ENCODE measurements at regions not wholly inside any gene's neighbourhood (a gene's known extent, or its start where the extent isn't known, plus 50 kb on each side); places are given as distances from the start of the nearest gene placed in this dataset.

- H3K27me3 ChIP-seq (ENCODE audit: control insufficient read depth, insufficient read depth, low read length), result no peaks in the 10 kb centered on the region
- H3K4ac ChIP-seq (ENCODE audit: low read depth, low read length), result no peak overlapping the region
- ChIA-PET POLR2A (ENCODE audit: unreplicated experiment) (no interaction called here), CTCF (no interaction called here)
- H4K91ac ChIP-seq (ENCODE audit: insufficient read depth, low read depth, low read length), result no peak overlapping the region
- no peak overlapping the region for H4K8ac ChIP-seq (ENCODE audit: low read depth in 2 of 2, low read length in 2 of 2)
- dilution Hi-C loops (cut with HindIII; ENCODE audit: low sequenced_read_pairs, unreplicated experiment), result no loop called here
- DNase-seq (no peak), ATAC-seq (ENCODE audit: low read depth) (no peak)
- no peak overlapping the region for H3K9ac ChIP-seq (ENCODE audit: low read depth, low read length)
- H3K23ac ChIP-seq (ENCODE audit: low read depth, low read length), result no peak overlapping the region
- no peak overlapping the region for H3K56ac ChIP-seq (ENCODE audit: extremely low read depth, insufficient read depth, low read length)
- H3K18ac ChIP-seq (ENCODE audit: low read depth, low read length), result no peak overlapping the region
- H3K79me1 ChIP-seq (ENCODE audit: low read depth in 1 of 2, low read length in 2 of 2), result no peaks in the 10 kb centered on the region
- TF ChIP-seq FOS (IDR thresholded peaks at IDR 0.05; ENCODE audit: low read depth, low read length) (no peak), CTCF (conservative IDR thresholded peaks at IDR 0.05; ENCODE audit: low read depth, low read length) (no peak), SMC3 (IDR thresholded peaks at IDR 0.05; ENCODE audit: low read depth, low read length) (no peak), CEBPB (IDR thresholded peaks at IDR 0.05; ENCODE audit: low read depth, low read length) (no peak), RFX5 (IDR thresholded peaks at IDR 0.05; ENCODE audit: low read depth, low read length) (no peak), MXI1 (IDR thresholded peaks at IDR 0.05; ENCODE audit: borderline replicate concordance, low read depth, low read length) (no peak), NFE2L2 (IDR thresholded peaks at IDR 0.05; ENCODE audit: low read depth, low read length) (no peak), RAD21 (IDR thresholded peaks at IDR 0.05; ENCODE audit: low read length) (no peak), BHLHE40 (IDR thresholded peaks at IDR 0.05; ENCODE audit: low read depth, low read length) (no peak), POLR2A (IDR thresholded peaks at IDR 0.05; ENCODE audit: low read depth, low read length) (no peak), RCOR1 (IDR thresholded peaks at IDR 0.05; ENCODE audit: insufficient replicate concordance, low read length) (no peak), MAZ (IDR thresholded peaks at IDR 0.05; ENCODE audit: borderline replicate concordance, low read depth, low read length) (no peak)
- H3K9me3 ChIP-seq (ENCODE audit: control insufficient read depth, insufficient read depth, low read length), result no peaks in the 10 kb centered on the region
- H2BK5ac ChIP-seq (ENCODE audit: low read depth, low read length, poor library complexity, severe bottlenecking), result no peak overlapping the region
- no peak overlapping the region for H2BK15ac ChIP-seq (ENCODE audit: low read depth, low read length)
- no peak overlapping the region for H2BK120ac ChIP-seq (ENCODE audit: low read depth, low read length)
- H2BK20ac ChIP-seq (ENCODE audit: low read depth, low read length), result no peak overlapping the region
- H3K36me3 ChIP-seq (ENCODE audit: control insufficient read depth, insufficient read depth, low read length), result no peaks in the 10 kb centered on the region
- peaks cover 3% of the 10 kb centered on the region; the same call in 1 of the 2 replicates for H3K9me1 ChIP-seq (ENCODE audit: insufficient read depth, low read length)
- intact Hi-C loops (cut with micrococcal nuclease), result no loop called here
- peaks cover 2% of the 10 kb centered on the region for H3K4me1 ChIP-seq (ENCODE audit: control insufficient read depth, insufficient read depth, low read length)
- H2AK9ac ChIP-seq (replicated peaks; ENCODE audit: low read depth, low read length, poor library complexity), result no peak overlapping the region
- H3K4me3 ChIP-seq (ENCODE audit: insufficient read depth, low read depth, low read length), result no peak overlapping the region
- no peak overlapping the region for H3K27ac ChIP-seq (ENCODE audit: insufficient read depth, low read length)
- H4K20me1 ChIP-seq (ENCODE audit: insufficient read depth, low read length), result no peaks in the 10 kb centered on the region
- no peak overlapping the region for H2AK5ac ChIP-seq (ENCODE audit: low read depth, low read length)
- no TSS peak for BruUV-seq (replicated peaks)
- no peak overlapping the region for H3K4me2 ChIP-seq (ENCODE audit: low read depth, low read length)
- no peak overlapping the region for H4K5ac ChIP-seq (ENCODE audit: low read depth, low read length)
- H2AFZ ChIP-seq (replicated peaks; ENCODE audit: low read length, poor library complexity), result no peak overlapping the region
- H3K14ac ChIP-seq (replicated peaks; ENCODE audit: low read depth, low read length), result no peak overlapping the region; the same call in 1 of the 2 replicates
- in situ Hi-C loops (cut with MboI; ENCODE audit: low sequenced_read_pairs), result no loop called here
These were observed 2299.5 kb downstream of the PCDH9 start for GRCh38 chr13:64930636-64931035.
